MM.1S (cell line): ENCODE measurements at regions not wholly inside any gene's neighbourhood (a gene's known extent, or its start where the extent isn't known, plus 50 kb on each side); places are given as distances from the start of the nearest gene placed in this dataset.

Experiments used
- DNase-seq: peaks from one replicate; pipeline ENCODE4 v3.0.0-alpha.2; 2015
- H2AFZ ChIP-seq: fragments of 300-600 bp; sonication (generic); 2 replicates; pipeline ENCODE4 v1.6.0; 2016; ENCODE audit warnings: antibody characterized with exemption, low read length
- H3F3A ChIP-seq: fragments of 300-600 bp; sonication (generic); 2 replicates; pipeline ENCODE4 v1.6.1; 2016; ENCODE audit warnings: mild to moderate bottlenecking, antibody characterized with exemption, low read length, moderate library complexity, mixed read lengths; ENCODE audit not compliant: insufficient read depth
- H3K27ac ChIP-seq: fragments of 300-600 bp; sonication (generic); 2 replicates; pipeline ENCODE4 v1.5.1; 2016; ENCODE audit warnings: mild to moderate bottlenecking, low read length
- H3K27me3 ChIP-seq: fragments of 300-600 bp; sonication (generic); replicated peaks from 2 replicates; pipeline ENCODE4 v1.6.0; 2016; ENCODE audit warnings: low read length; ENCODE audit not compliant: insufficient read depth
- H3K36me3 ChIP-seq: fragments of 300-600 bp; sonication (generic); replicated peaks from 2 replicates; pipeline ENCODE4 v1.6.1; 2016; ENCODE audit warnings: mild to moderate bottlenecking, low read length, mixed read lengths; ENCODE audit not compliant: insufficient read depth
- H3K4me1 ChIP-seq: fragments of 300-600 bp; sonication (generic); 2 replicates; pipeline ENCODE4 v1.6.1; 2016; ENCODE audit warnings: low read length, mixed read lengths
- H3K4me2 ChIP-seq: fragments of 300-600 bp; sonication (generic); 2 replicates; pipeline ENCODE4 v1.6.0; 2016; ENCODE audit warnings: low read depth, low read length
- H3K4me3 ChIP-seq: fragments of 300-600 bp; sonication (generic); 2 replicates; pipeline ENCODE4 v1.5.1; 2016; ENCODE audit warnings: low read length, mixed read lengths
- H3K79me2 ChIP-seq: fragments of 300-600 bp; sonication (generic); 2 replicates; pipeline ENCODE4 v1.6.1; 2016; ENCODE audit warnings: mixed run types, low read length, mixed read lengths
- H3K9ac ChIP-seq: fragments of 300-600 bp; sonication (generic); 2 replicates; pipeline ENCODE4 v1.6.1; 2016; ENCODE audit warnings: low read length, mixed read lengths
- H3K9me2 ChIP-seq: fragments of 300-600 bp; sonication (generic); replicated peaks from 2 replicates; pipeline ENCODE4 v1.6.1; 2016; ENCODE audit warnings: mild to moderate bottlenecking, low read length, mixed read lengths; ENCODE audit not compliant: insufficient read depth
- H3K9me3 ChIP-seq: fragments of 300-600 bp; sonication (generic); replicated peaks from 2 replicates; pipeline ENCODE4 v1.6.1; 2016; ENCODE audit warnings: mild to moderate bottlenecking, low read length, mixed read lengths; ENCODE audit not compliant: insufficient read depth
- H4K20me1 ChIP-seq: fragments of 300-600 bp; sonication (generic); 2 replicates; pipeline ENCODE4 v1.6.1; 2016; ENCODE audit warnings: mild to moderate bottlenecking, low read length, moderate library complexity, mixed read lengths; ENCODE audit not compliant: insufficient read depth
- CTCF ChIP-seq: fragments of 300-600 bp; sonication (generic); IDR thresholded peaks from 2 replicates; pipeline ENCODE4 v1.5.1; 2016; ENCODE audit warnings: antibody characterized with exemption, low read length, mixed read lengths
- EZH2 ChIP-seq: fragments of 300-600 bp; sonication (generic); optimal IDR thresholded peaks from 2 replicates; pipeline ENCODE3; 2017; ENCODE audit warnings: low read depth, mild to moderate bottlenecking, antibody characterized with exemption, low read length, mixed read lengths
- EZH2phosphoT487 ChIP-seq: fragments of 300-600 bp; sonication (generic); IDR thresholded peaks from 2 replicates; pipeline ENCODE4 v1.6.1; 2018; ENCODE audit warnings: antibody characterized with exemption, low read length

GRCh38 chr6:16035488-16036080 lies 93.3 kb upstream of the MYLIP start:
- no peak for DNase-seq
- Histone ChIP-seq H4K20me1 (no peaks in the 10 kb centered on the region), H3F3A (no peaks in the 10 kb centered on the region), H2AFZ (no peak overlapping the region), H3K9me3 (no peaks in the 10 kb centered on the region), H3K4me2 (no peak overlapping the region), H3K9me2 (no peaks in the 10 kb centered on the region), H3K36me3 (no peaks in the 10 kb centered on the region), H3K27ac (no peak overlapping the region), H3K9ac (no peak overlapping the region), H3K79me2 (no peaks in the 10 kb centered on the region), H3K4me3 (no peak overlapping the region), H3K4me1 (no peaks in the 10 kb centered on the region), H3K27me3 (no peaks in the 10 kb centered on the region)
- TF ChIP-seq EZH2phosphoT487 (no peak), EZH2 (no peak), CTCF (no peak)

- H3K36me3 ChIP-seq = no peaks in the 10 kb centered on the region
- H3K79me2 ChIP-seq = no peaks in the 10 kb centered on the region
- no peak overlapping the region for H3K9ac ChIP-seq
- no peak overlapping the region for H2AFZ ChIP-seq
- H3K4me2 ChIP-seq = no peak overlapping the region
- no peak for DNase-seq
- H3K27ac ChIP-seq = no peak overlapping the region
- H3K4me3 ChIP-seq = no peak overlapping the region
- H3K9me3 ChIP-seq = no peaks in the 10 kb centered on the region
- no peaks in the 10 kb centered on the region for H3K9me2 ChIP-seq
- no peaks in the 10 kb centered on the region for H4K20me1 ChIP-seq
- H3K4me1 ChIP-seq = no peaks in the 10 kb centered on the region
- no peaks in the 10 kb centered on the region for H3F3A ChIP-seq
- no peak for TF ChIP-seq CTCF
- no peak for TF ChIP-seq EZH2
- no peak for TF ChIP-seq EZH2phosphoT487
- H3K27me3 ChIP-seq = no peaks in the 10 kb centered on the region
Measured at GRCh38 chr6:16033214-16033613, 95.7 kb upstream of the MYLIP start.

GRCh38 chr6:16031278-16031981 lies 97.5 kb upstream of the MYLIP start:
- H4K20me1 ChIP-seq = no peaks in the 10 kb centered on the region
- no peak overlapping the region for H3K9ac ChIP-seq
- H3K9me3 ChIP-seq = no peaks in the 10 kb centered on the region
- no peak for TF ChIP-seq CTCF
- TF ChIP-seq EZH2 = no peak
- no peak for TF ChIP-seq EZH2phosphoT487
- no peak overlapping the region for H2AFZ ChIP-seq
- H3K4me3 ChIP-seq = no peak overlapping the region
- DNase-seq = no peak
- no peak overlapping the region for H3K27ac ChIP-seq
- no peaks in the 10 kb centered on the region for H3K9me2 ChIP-seq
- H3K79me2 ChIP-seq = no peaks in the 10 kb centered on the region
- no peaks in the 10 kb centered on the region for H3K36me3 ChIP-seq
- H3F3A ChIP-seq = no peaks in the 10 kb centered on the region
- no peaks in the 10 kb centered on the region for H3K27me3 ChIP-seq
- no peak overlapping the region for H3K4me2 ChIP-seq
- no peaks in the 10 kb centered on the region; the same call in 1 of the 2 replicates for H3K4me1 ChIP-seq
